IPS-20b (cell line): ENCODE measurements at regions not wholly inside any gene's neighbourhood (a gene's known extent, or its start where the extent isn't known, plus 50 kb on each side); places are given as distances from the start of the nearest gene placed in this dataset.
A peak's percentile ranks its signal among the peaks of the same experiment; 100 is the strongest.
"Not testable (repeated sequence)": the region's sequence is repeated elsewhere in the genome, so short reads cannot be mapped to it uniquely, and the experiment has no call there.

Experiments used
- H3K27ac ChIP-seq: one replicate; pipeline ENCODE4 v1.5.1; 2013; ENCODE audit warnings: low read length
- H3K27me3 ChIP-seq: 2 replicates; pipeline ENCODE4 v1.6.1; 2013; ENCODE audit warnings: mild to moderate bottlenecking, low read length, inconsistent platforms; ENCODE audit not compliant: insufficient read depth
- H3K36me3 ChIP-seq: 2 replicates; pipeline ENCODE4 v1.6.1; 2013; ENCODE audit warnings: low read depth, mild to moderate bottlenecking, inconsistent platforms, low read length, moderate library complexity; ENCODE audit not compliant: insufficient read depth
- H3K4me1 ChIP-seq: 2 replicates; pipeline ENCODE4 v1.6.1; 2013; ENCODE audit warnings: mild to moderate bottlenecking, control low read depth, inconsistent platforms, low read length, moderate library complexity; ENCODE audit not compliant: insufficient read depth
- H3K4me3 ChIP-seq: 2 replicates; pipeline ENCODE4 v1.5.1; 2013; ENCODE audit warnings: mild to moderate bottlenecking, low read length, inconsistent platforms
- H3K9ac ChIP-seq: 2 replicates; pipeline ENCODE4 v1.6.1; 2013; ENCODE audit warnings: low read depth, mild to moderate bottlenecking, inconsistent platforms, low read length, moderate library complexity
- H3K9me3 ChIP-seq: 2 replicates; pipeline ENCODE4 v1.6.1; 2013; ENCODE audit warnings: mild to moderate bottlenecking, low read depth, low read length, inconsistent platforms; ENCODE audit not compliant: insufficient read depth

GRCh38 chr4:55255179-55255578 lies 90.9 kb upstream of the SRD5A3 start:
- no peak overlapping the region for H3K9ac ChIP-seq
- H3K36me3 ChIP-seq, result no peaks in the 10 kb centered on the region
- no peak overlapping the region for H3K4me3 ChIP-seq
- H3K9me3 ChIP-seq, result no peaks in the 10 kb centered on the region
- H3K27ac ChIP-seq, result no peak overlapping the region
- H3K4me1 ChIP-seq, result peaks cover 7% of the 10 kb centered on the region; the same call in 1 of the 2 replicates
- H3K27me3 ChIP-seq, result no peaks in the 10 kb centered on the region

- Histone ChIP-seq H3K9ac (no peak overlapping the region), H3K9me3 (no peaks in the 10 kb centered on the region), H3K36me3 (no peaks in the 10 kb centered on the region), H3K27me3 (no peaks in the 10 kb centered on the region), H3K4me1 (peaks cover 7% of the 10 kb centered on the region; the same call in 1 of the 2 replicates), H3K4me3 (no peak overlapping the region), H3K27ac (no peak overlapping the region)
Observed at GRCh38 chr4:55256787-55257186, 89.3 kb upstream of the SRD5A3 start.

- H3K27me3 ChIP-seq, result no peaks in the 10 kb centered on the region
- H3K36me3 ChIP-seq, result no peaks in the 10 kb centered on the region
- no peak overlapping the region for H3K9ac ChIP-seq
- H3K27ac ChIP-seq, result no peak overlapping the region
- H3K9me3 ChIP-seq, result no peaks in the 10 kb centered on the region
- no peak overlapping the region for H3K4me3 ChIP-seq
- H3K4me1 ChIP-seq, result peaks cover 7% of the 10 kb centered on the region; the same call in 1 of the 2 replicates
Observed at GRCh38 chr4:55258152-55258865, 87.7 kb upstream of the SRD5A3 start.

GRCh38 chr4:55259294-55259693 lies 86.7 kb upstream of the SRD5A3 start:
- no peaks in the 10 kb centered on the region for H3K36me3 ChIP-seq
- H3K9ac ChIP-seq, result no peak overlapping the region
- H3K27me3 ChIP-seq, result no peaks in the 10 kb centered on the region

GRCh38 chr4:55269470-55269869 lies 76.6 kb upstream of the SRD5A3 start:
- H3K27ac ChIP-seq, result no peak overlapping the region
- no peaks in the 10 kb centered on the region for H3K36me3 ChIP-seq
- no peaks in the 10 kb centered on the region for H3K9me3 ChIP-seq

More at GRCh38 chr4:55259294-55259693, 86.7 kb upstream of the SRD5A3 start:
- no peaks in the 10 kb centered on the region for H3K9me3 ChIP-seq
- no peak overlapping the region for H3K4me3 ChIP-seq
- peaks cover 4% of the 10 kb centered on the region; the same call in 1 of the 2 replicates for H3K4me1 ChIP-seq
- no peak overlapping the region for H3K27ac ChIP-seq

GRCh38 chr4:55269995-55270394 lies 76.0 kb upstream of the SRD5A3 start:
- no peak overlapping the region for H3K27ac ChIP-seq

More at GRCh38 chr4:55269470-55269869, 76.6 kb upstream of the SRD5A3 start:
- Histone ChIP-seq H3K4me3 (no peak overlapping the region), H3K9ac (no peak overlapping the region), H3K4me1 (peaks cover 13% of the 10 kb centered on the region; the same call in 1 of the 2 replicates), H3K27me3 (no peaks in the 10 kb centered on the region)

GRCh38 chr4:55270481-55270880 lies 75.6 kb upstream of the SRD5A3 start:
- Histone ChIP-seq H3K27me3 (no peaks in the 10 kb centered on the region), H3K9me3 (no peaks in the 10 kb centered on the region), H3K4me1 (peaks cover 13% of the 10 kb centered on the region; the same call in 1 of the 2 replicates), H3K36me3 (no peaks in the 10 kb centered on the region), H3K27ac (no peak overlapping the region), H3K4me3 (no peak overlapping the region), H3K9ac (no peak overlapping the region)

More at GRCh38 chr4:55269995-55270394, 76.0 kb upstream of the SRD5A3 start:
- Histone ChIP-seq H3K4me1 (peaks cover 13% of the 10 kb centered on the region; the same call in 1 of the 2 replicates), H3K9me3 (no peaks in the 10 kb centered on the region), H3K9ac (no peak overlapping the region), H3K27me3 (no peaks in the 10 kb centered on the region), H3K4me3 (no peak overlapping the region), H3K36me3 (no peaks in the 10 kb centered on the region)

- H3K9ac ChIP-seq, result no peak overlapping the region
- no peaks in the 10 kb centered on the region for H3K9me3 ChIP-seq
- H3K27ac ChIP-seq, result no peak overlapping the region
- H3K4me1 ChIP-seq, result peaks cover 13% of the 10 kb centered on the region; the same call in 1 of the 2 replicates
- H3K27me3 ChIP-seq, result no peaks in the 10 kb centered on the region
- H3K36me3 ChIP-seq, result no peaks in the 10 kb centered on the region
- H3K4me3 ChIP-seq, result no peak overlapping the region
Observed at GRCh38 chr4:55272102-55272501, 73.9 kb upstream of the SRD5A3 start.

GRCh38 chr4:55272589-55272988 lies 73.5 kb upstream of the SRD5A3 start:
- peaks cover 13% of the 10 kb centered on the region; the same call in 1 of the 2 replicates for H3K4me1 ChIP-seq
- no peak overlapping the region for H3K9ac ChIP-seq
- no peaks in the 10 kb centered on the region for H3K27me3 ChIP-seq
- H3K9me3 ChIP-seq, result no peaks in the 10 kb centered on the region
- H3K4me3 ChIP-seq, result no peak overlapping the region
- H3K36me3 ChIP-seq, result no peaks in the 10 kb centered on the region
- H3K27ac ChIP-seq, result no peak overlapping the region

- Histone ChIP-seq H3K9ac (no peak overlapping the region), H3K27me3 (no peaks in the 10 kb centered on the region), H3K27ac (no peak overlapping the region), H3K4me3 (no peak overlapping the region), H3K9me3 (no peaks in the 10 kb centered on the region), H3K36me3 (no peaks in the 10 kb centered on the region), H3K4me1 (peaks cover 22% of the 10 kb centered on the region; the same call in 1 of the 2 replicates)
Observed at GRCh38 chr4:55277011-55277410, 69.0 kb upstream of the SRD5A3 start.

- Histone ChIP-seq H3K27me3 (no peaks in the 10 kb centered on the region), H3K27ac (no peak overlapping the region), H3K4me3 (no peak overlapping the region), H3K36me3 (no peaks in the 10 kb centered on the region), H3K4me1 (peaks cover 14% of the 10 kb centered on the region; the same call in 1 of the 2 replicates), H3K9me3 (peaks cover under 1% of the 10 kb centered on the region; the same call in 1 of the 2 replicates), H3K9ac (no peak overlapping the region)
Observed at GRCh38 chr4:55278316-55278715, 67.7 kb upstream of the SRD5A3 start.

GRCh38 chr4:55280474-55280873 lies 65.6 kb upstream of the SRD5A3 start:
- peak overlapping the region; percentile 50; the same call in 1 of the 2 replicates for H3K4me3 ChIP-seq
- peak overlapping the region; percentile 60; the same call in 1 of the 2 replicates for H3K9ac ChIP-seq
- H3K4me1 ChIP-seq, result peaks cover 14% of the 10 kb centered on the region; the same call in 1 of the 2 replicates
- H3K9me3 ChIP-seq, result peaks cover 22% of the 10 kb centered on the region; the same call in 1 of the 2 replicates
- H3K36me3 ChIP-seq, H3K27me3 ChIP-seq: not testable (repeated sequence)
- peak overlapping the region; percentile 6 for H3K27ac ChIP-seq
